ENCODE measurements at regions not wholly inside any gene's neighbourhood (a gene's known extent, or its start where the extent isn't known, plus 50 kb on each side); places are given as distances from the start of the nearest gene placed in this dataset.

- no peak overlapping the region for H3T11ph ChIP-seq (ENCODE audit: low read length)
Observed at GRCh38 chr10:62491597-62491996, 117.4 kb downstream of the ZNF365 start.

More at GRCh38 chr10:62491597-62491996, 117.4 kb downstream of the ZNF365 start:
- H3K23me2 ChIP-seq (ENCODE audit: insufficient read length, low read depth, low read length, poor library complexity, severe bottlenecking), result no peaks in the 10 kb centered on the region
- no peaks in the 10 kb centered on the region for H3K79me2 ChIP-seq (ENCODE audit: insufficient read depth, low read length)
- H2BK20ac ChIP-seq (ENCODE audit: low read depth, low read length, poor library complexity, severe bottlenecking), result no peak overlapping the region
- no peak for DNase-seq
- H3K4me1 ChIP-seq (ENCODE audit: insufficient read depth, low read length), result no peaks in the 10 kb centered on the region
- no peak overlapping the region for H3K23ac ChIP-seq (ENCODE audit: insufficient read length, low read depth, low read length)
- no peaks in the 10 kb centered on the region for H3K9me3 Mint-ChIP-seq
- no peak overlapping the region for H3K27ac ChIP-seq (ENCODE audit: insufficient read length, low read depth, low read length)
- H3K56ac ChIP-seq (ENCODE audit: insufficient read length, low read depth, low read length), result no peak overlapping the region
- H3K79me1 ChIP-seq (ENCODE audit: insufficient read depth, low read depth, low read length, poor library complexity, severe bottlenecking), result no peaks in the 10 kb centered on the region
- H2AFZ ChIP-seq (ENCODE audit: low read length), result no peak overlapping the region
- H4K20me1 ChIP-seq (ENCODE audit: control insufficient read depth, insufficient read depth, insufficient read length), result no peaks in the 10 kb centered on the region
- no peak overlapping the region for H3K27ac Mint-ChIP-seq
- H3K9me3 ChIP-seq (ENCODE audit: control insufficient read depth, low read depth, low read length), result no peaks in the 10 kb centered on the region
- H3K4me3 Mint-ChIP-seq, result no peak overlapping the region
- no peak overlapping the region for H3K18ac ChIP-seq (ENCODE audit: insufficient read length, low read depth, low read length)
- H3K27me3 ChIP-seq (ENCODE audit: insufficient read depth, low read length), result no peaks in the 10 kb centered on the region
- no peak overlapping the region for H4K91ac ChIP-seq (ENCODE audit: insufficient read length, low read depth, low read length)
- no peaks in the 10 kb centered on the region for H3K36me3 Mint-ChIP-seq (ENCODE audit: insufficient read depth in 1 of 3, low read depth in 3 of 3)
- H2BK12ac ChIP-seq (ENCODE audit: insufficient read length, low read depth, low read length), result no peak overlapping the region
- no peak overlapping the region for H2AK5ac ChIP-seq (ENCODE audit: insufficient read length, low read length)
- H4K5ac ChIP-seq (ENCODE audit: insufficient read length, low read depth, low read length), result no peak overlapping the region
- no peak overlapping the region for H2BK120ac ChIP-seq (ENCODE audit: low read depth, low read length, poor library complexity, severe bottlenecking)
- no peak overlapping the region for H3K4ac ChIP-seq (ENCODE audit: low read depth, low read length)
- no peak overlapping the region for H3K9ac ChIP-seq (ENCODE audit: extremely low read depth, insufficient read length, low read length)
- H4K8ac ChIP-seq (replicated peaks; ENCODE audit: insufficient read length, low read depth, low read length), result no peak overlapping the region
- no peak overlapping the region for H3K14ac ChIP-seq (ENCODE audit: insufficient read depth, low read length)
- no peak overlapping the region for H3K4me2 ChIP-seq (ENCODE audit: insufficient read depth, insufficient read length, low read length)
- TF ChIP-seq CTCF (conservative IDR thresholded peaks at IDR 0.05), result no peak
- peaks cover 1% of the 10 kb centered on the region for H3K27me3 Mint-ChIP-seq (ENCODE audit: low read depth)
- no peaks in the 10 kb centered on the region for H3K4me1 Mint-ChIP-seq
- H2BK5ac ChIP-seq (ENCODE audit: insufficient read length, low read length), result no peak overlapping the region
- H2BK15ac ChIP-seq (ENCODE audit: low read depth, low read length), result no peak overlapping the region

Measured in H9 (cell line).